ENCODE measurements at regions not wholly inside any gene's neighbourhood (a gene's known extent, or its start where the extent isn't known, plus 50 kb on each side); places are given as distances from the start of the nearest gene placed in this dataset.

DNA sequence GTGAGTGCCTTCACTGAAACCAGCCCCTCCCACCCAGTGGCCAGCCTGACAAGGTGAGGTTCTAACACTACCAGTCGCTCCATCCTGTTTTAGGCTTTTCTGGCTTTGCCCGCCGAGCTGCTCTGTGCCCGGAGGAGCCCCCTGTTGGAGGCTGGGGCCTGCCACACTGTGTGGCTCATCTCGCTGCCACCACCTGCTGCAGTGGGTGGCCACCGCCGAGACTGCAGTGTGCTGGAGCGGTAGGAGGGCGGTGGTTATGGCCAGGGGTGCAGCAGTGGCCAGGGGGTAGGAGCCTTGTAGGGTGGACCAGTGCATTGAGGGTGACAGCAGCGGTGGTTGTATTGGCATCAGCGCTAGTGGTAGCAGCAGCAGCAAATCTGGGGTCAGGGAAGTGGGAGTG, 74.7 kb upstream of the PCAT7 start:
- CTCF ChIA-PET = interaction anchor here (1.0 kb wide), 1 partner anchor 75 kb away, joined by 3 read pairs; the partner anchor contains the start of gene PCAT7
- no peak for FAIRE-seq
- WGBS (ENCODE audit: missing lambda C conversion rate) = 86% methylated on average over 10 of the region's 11 CpGs

DNA sequence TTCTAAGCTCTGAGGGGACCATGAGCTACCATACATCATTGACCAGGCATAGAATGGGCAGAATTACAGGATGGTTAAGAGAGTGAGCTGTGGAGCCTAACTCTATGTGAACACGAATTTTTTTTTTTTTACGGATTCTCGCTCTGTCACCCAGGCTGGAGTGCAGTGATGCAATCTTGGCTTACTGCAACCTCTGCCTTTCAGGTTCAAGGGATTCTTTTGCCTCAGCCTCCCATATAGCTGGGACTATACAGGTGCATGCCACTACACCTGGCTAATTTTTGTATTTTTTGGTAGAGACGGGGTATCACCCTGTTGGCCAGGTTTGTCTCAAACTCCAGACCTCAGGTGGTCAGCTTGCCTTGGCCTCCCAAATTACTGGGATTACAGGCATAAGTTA, 72.8 kb upstream of the PCAT7 start:
- Histone ChIP-seq H3K27ac (no peak overlapping the region), H3K4me2 (no peak overlapping the region), H3K4me1 (no peaks in the 10 kb centered on the region), H3K9me3 (no peaks in the 10 kb centered on the region), H3K4me3 (no peak overlapping the region)
- ATAC-seq (no peak), DNase-seq (ENCODE audit: low read depth in 1 of 2, low spot score in 1 of 2) (no peak), FAIRE-seq (no peak)
- TF ChIP-seq TFCP2L1 (CRISPR knock-in tag; IDR thresholded peaks at IDR 0.05) = no peak
- TF ChIP-seq RAD21 (conservative IDR thresholded peaks at IDR 0.05 in 1 of 2, IDR thresholded peaks at IDR 0.05 in 1 of 2) = no peak
- TF ChIP-seq, protein P1, sequence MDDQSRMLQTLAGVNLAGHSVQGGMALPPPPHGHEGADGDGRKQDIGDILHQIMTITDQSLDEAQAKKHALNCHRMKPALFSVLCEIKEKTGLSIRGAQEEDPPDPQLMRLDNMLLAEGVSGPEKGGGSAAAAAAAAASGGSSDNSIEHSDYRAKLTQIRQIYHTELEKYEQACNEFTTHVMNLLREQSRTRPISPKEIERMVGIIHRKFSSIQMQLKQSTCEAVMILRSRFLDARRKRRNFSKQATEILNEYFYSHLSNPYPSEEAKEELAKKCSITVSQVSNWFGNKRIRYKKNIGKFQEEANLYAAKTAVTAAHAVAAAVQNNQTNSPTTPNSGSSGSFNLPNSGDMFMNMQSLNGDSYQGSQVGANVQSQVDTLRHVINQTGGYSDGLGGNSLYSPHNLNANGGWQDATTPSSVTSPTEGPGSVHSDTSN (IDR thresholded peaks at IDR 0.05) = no peak
- TF ChIP-seq, protein P2, sequence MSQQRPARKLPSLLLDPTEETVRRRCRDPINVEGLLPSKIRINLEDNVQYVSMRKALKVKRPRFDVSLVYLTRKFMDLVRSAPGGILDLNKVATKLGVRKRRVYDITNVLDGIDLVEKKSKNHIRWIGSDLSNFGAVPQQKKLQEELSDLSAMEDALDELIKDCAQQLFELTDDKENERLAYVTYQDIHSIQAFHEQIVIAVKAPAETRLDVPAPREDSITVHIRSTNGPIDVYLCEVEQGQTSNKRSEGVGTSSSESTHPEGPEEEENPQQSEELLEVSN (IDR thresholded peaks at IDR 0.05; ENCODE audit: borderline replicate concordance, low read depth) = no peak
- TF ChIP-seq, protein P3, sequence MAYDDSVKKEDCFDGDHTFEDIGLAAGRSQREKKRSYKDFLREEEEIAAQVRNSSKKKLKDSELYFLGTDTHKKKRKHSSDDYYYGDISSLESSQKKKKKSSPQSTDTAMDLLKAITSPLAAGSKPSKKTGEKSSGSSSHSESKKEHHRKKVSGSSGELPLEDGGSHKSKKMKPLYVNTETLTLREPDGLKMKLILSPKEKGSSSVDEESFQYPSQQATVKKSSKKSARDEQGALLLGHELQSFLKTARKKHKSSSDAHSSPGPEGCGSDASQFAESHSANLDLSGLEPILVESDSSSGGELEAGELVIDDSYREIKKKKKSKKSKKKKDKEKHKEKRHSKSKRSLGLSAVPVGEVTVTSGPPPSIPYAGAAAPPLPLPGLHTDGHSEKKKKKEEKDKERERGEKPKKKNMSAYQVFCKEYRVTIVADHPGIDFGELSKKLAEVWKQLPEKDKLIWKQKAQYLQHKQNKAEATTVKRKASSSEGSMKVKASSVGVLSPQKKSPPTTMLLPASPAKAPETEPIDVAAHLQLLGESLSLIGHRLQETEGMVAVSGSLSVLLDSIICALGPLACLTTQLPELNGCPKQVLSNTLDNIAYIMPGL (CRISPR knock-in tag; IDR thresholded peaks at IDR 0.05; ENCODE audit: borderline replicate concordance) = no peak
- no peak for TF ChIP-seq CHD2 (IDR thresholded peaks at IDR 0.05; ENCODE audit: low read length, partially characterized antibody)
- no peak for TF ChIP-seq HEYL (CRISPR knock-in tag; IDR thresholded peaks at IDR 0.05)
- no peak for TF ChIP-seq POLR2AphosphoS2 (conservative IDR thresholded peaks at IDR 0.05; ENCODE audit: low read length)
- TF ChIP-seq JUN (IDR thresholded peaks at IDR 0.05) = no peak
- no peak for TF ChIP-seq ZC3H11A (IDR thresholded peaks at IDR 0.05)
- no peak for TF ChIP-seq EHF (CRISPR knock-in tag; IDR thresholded peaks at IDR 0.05)
- TF ChIP-seq RARB (CRISPR knock-in tag; IDR thresholded peaks at IDR 0.05) = no peak
- no peak for TF ChIP-seq POLR2A (IDR thresholded peaks at IDR 0.05; ENCODE audit: low read length)
- TF ChIP-seq FOSB (CRISPR knock-in tag; IDR thresholded peaks at IDR 0.05) = no peak
- ChIA-PET CTCF (no interaction called here), POLR2A (interaction anchor here (0.6 kb wide), 1 partner anchor 835 kb away, joined by 3 read pairs; no protein-coding TSS in a partner anchor)
- 41% methylated on average over 4 of the region's 4 CpGs for WGBS (ENCODE audit: missing lambda C conversion rate)

More for the DNA sequence above, 74.7 kb upstream of the PCAT7 start:
- POLR2A ChIA-PET = no interaction called here
- no peaks in the 10 kb centered on the region for H3K4me1 ChIP-seq
- H3K4me3 ChIP-seq = no peak overlapping the region
- TF ChIP-seq BHLHE40 (IDR thresholded peaks at IDR 0.05; ENCODE audit: low read depth, low read length) = no peak
- TF ChIP-seq RCOR1 (IDR thresholded peaks at IDR 0.05; ENCODE audit: low read depth, low read length) = no peak
- no peak for DNase-seq (ENCODE audit: low read depth in 1 of 2, low spot score in 1 of 2)
- H3K9me3 ChIP-seq = no peaks in the 10 kb centered on the region
- H3K27ac ChIP-seq = no peak overlapping the region
- no peak overlapping the region for H3K4me2 ChIP-seq
- ATAC-seq = peak; percentile 64 to 68

DNA sequence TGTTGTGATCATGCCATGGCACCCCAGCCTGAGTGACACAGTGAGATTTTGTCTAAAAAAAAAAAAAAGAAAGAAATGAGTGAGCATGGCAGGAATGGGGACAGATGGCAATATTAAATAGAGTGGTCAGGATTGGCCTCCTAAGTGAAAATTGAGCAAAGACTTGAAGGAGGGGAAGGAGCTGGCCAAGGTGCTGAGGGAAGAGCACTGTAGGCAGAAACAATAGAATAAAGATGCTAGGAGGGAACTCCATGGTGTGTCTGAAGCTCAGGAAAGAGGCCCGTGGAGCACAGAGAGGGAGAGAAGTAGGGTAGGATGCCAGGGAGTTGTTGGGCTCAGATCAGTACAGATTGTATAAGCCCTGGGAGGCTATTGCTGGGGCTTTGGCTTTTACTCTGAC, 64.4 kb upstream of the PCAT7 start:
- TF ChIP-seq, protein P4, sequence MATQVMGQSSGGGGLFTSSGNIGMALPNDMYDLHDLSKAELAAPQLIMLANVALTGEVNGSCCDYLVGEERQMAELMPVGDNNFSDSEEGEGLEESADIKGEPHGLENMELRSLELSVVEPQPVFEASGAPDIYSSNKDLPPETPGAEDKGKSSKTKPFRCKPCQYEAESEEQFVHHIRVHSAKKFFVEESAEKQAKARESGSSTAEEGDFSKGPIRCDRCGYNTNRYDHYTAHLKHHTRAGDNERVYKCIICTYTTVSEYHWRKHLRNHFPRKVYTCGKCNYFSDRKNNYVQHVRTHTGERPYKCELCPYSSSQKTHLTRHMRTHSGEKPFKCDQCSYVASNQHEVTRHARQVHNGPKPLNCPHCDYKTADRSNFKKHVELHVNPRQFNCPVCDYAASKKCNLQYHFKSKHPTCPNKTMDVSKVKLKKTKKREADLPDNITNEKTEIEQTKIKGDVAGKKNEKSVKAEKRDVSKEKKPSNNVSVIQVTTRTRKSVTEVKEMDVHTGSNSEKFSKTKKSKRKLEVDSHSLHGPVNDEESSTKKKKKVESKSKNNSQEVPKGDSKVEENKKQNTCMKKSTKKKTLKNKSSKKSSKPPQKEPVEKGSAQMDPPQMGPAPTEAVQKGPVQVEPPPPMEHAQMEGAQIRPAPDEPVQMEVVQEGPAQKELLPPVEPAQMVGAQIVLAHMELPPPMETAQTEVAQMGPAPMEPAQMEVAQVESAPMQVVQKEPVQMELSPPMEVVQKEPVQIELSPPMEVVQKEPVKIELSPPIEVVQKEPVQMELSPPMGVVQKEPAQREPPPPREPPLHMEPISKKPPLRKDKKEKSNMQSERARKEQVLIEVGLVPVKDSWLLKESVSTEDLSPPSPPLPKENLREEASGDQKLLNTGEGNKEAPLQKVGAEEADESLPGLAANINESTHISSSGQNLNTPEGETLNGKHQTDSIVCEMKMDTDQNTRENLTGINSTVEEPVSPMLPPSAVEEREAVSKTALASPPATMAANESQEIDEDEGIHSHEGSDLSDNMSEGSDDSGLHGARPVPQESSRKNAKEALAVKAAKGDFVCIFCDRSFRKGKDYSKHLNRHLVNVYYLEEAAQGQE (IDR thresholded peaks at IDR 0.05) = peak; percentile 76
- TF ChIP-seq, protein P5, sequence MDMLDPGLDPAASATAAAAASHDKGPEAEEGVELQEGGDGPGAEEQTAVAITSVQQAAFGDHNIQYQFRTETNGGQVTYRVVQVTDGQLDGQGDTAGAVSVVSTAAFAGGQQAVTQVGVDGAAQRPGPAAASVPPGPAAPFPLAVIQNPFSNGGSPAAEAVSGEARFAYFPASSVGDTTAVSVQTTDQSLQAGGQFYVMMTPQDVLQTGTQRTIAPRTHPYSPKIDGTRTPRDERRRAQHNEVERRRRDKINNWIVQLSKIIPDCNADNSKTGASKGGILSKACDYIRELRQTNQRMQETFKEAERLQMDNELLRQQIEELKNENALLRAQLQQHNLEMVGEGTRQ (IDR thresholded peaks at IDR 0.05) = no peak
- CTCF ChIA-PET = interaction anchor here (0.6 to 1.3 kb wide), 2 partner anchors 12 to 18 kb away, joined by 3 to 5 read pairs; no protein-coding TSS in a partner anchor
- no peak for ATAC-seq
- WGBS (ENCODE audit: missing lambda C conversion rate) = 76% methylated on average over 1 of the region's 1 CpG
- POLR2A ChIA-PET = no interaction called here
- Histone ChIP-seq H3K4me1 (no peaks in the 10 kb centered on the region), H3K9me3 (no peaks in the 10 kb centered on the region), H3K27ac (no peak overlapping the region), H3K4me3 (no peak overlapping the region), H3K4me2 (no peak overlapping the region)
- DNase-seq (ENCODE audit: low read depth in 1 of 2, low spot score in 1 of 2) = no peak
- FAIRE-seq = no peak

All from A549 (cell line).